T-helper 1 cell treated with Interleukin-12 subunit alpha and Interleukin-12 subunit beta and Interleukin-4 antibody, amounts not matched to agents 30 ng/mL and 1 ng/mL, for 36 hours (primary cell): ENCODE measurements at regions not wholly inside any gene's neighbourhood (a gene's known extent, or its start where the extent isn't known, plus 50 kb on each side); places are given as distances from the start of the nearest gene placed in this dataset.
"Not testable (repeated sequence)": the region's sequence is repeated elsewhere in the genome, so short reads cannot be mapped to it uniquely, and the experiment has no call there.

ENCODE experiments used
- intact Hi-C: fragments of 100-400 bp; cut with micrococcal nuclease; formaldehyde crosslinking; loops from one replicate; pipeline ENCODE4 v1.15.1; 2024

DNA sequence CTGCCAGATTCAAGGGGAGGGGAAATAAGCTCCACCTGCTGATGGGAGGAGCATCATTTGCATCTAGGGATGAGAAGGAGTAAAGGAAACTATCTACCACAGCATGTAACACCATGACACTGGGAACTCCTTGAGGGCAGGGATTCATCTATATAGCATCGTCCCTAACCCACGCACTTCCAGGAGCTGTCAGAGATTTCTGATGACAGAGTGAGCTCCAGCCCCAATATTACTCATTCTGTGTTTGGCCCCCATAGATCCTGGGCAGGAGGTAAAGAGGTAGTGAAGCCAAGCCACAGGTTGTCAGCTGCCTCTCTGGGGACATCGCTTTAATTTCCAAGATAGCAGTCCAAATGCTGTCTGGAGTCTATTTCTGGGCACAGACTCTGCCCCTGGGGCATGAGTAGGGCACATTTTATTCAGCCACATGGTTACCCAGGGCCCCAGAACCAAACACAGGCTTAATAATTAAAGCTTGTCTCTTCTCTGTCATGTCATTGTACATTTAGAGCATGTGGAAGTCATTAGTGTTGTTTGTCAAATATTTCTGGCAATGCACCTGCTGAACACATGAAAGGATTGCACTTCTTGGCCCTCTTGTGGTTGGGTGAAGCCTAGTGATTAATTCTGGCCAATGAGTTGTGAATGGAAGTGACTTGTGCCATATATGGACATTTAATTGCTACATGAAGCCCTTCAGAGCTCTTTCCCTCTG lies 105.9 kb upstream of the POU3F1 start:
- intact Hi-C loops, result no loop called here

DNA sequence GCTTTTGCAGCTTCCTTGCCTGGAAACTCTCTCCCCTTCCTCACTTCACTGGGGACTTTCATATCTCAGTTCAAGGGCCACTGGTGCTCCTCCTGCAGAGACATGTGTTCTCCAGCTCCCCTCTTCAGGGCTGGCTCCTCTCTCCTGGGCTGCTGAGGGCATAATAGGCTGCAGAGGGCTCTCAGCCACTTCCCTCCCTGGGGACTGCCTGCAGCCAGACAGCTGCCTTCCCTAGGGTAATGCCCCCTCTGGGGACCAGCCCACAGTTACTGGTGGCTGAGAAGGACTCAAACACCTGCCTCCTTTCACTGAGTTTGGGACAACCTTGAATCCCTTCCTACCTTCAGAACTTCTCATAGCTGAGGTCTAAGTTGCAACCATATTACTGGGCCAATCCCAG lies 104.8 kb upstream of the POU3F1 start:
- intact Hi-C loops, result no loop called here

- intact Hi-C loops, result not testable (repeated sequence)
These were observed 99.5 kb upstream of the POU3F1 start for GRCh38 chr1:38146079-38146478.

GRCh38 chr1:38142606-38143005 lies 96.0 kb upstream of the POU3F1 start:
- intact Hi-C loops, result no loop called here

GRCh38 chr1:38141483-38141882 lies 94.9 kb upstream of the POU3F1 start:
- intact Hi-C loops, result no loop called here

- intact Hi-C loops, result no loop called here
These were observed 93.3 kb upstream of the POU3F1 start for GRCh38 chr1:38139738-38140487.

DNA sequence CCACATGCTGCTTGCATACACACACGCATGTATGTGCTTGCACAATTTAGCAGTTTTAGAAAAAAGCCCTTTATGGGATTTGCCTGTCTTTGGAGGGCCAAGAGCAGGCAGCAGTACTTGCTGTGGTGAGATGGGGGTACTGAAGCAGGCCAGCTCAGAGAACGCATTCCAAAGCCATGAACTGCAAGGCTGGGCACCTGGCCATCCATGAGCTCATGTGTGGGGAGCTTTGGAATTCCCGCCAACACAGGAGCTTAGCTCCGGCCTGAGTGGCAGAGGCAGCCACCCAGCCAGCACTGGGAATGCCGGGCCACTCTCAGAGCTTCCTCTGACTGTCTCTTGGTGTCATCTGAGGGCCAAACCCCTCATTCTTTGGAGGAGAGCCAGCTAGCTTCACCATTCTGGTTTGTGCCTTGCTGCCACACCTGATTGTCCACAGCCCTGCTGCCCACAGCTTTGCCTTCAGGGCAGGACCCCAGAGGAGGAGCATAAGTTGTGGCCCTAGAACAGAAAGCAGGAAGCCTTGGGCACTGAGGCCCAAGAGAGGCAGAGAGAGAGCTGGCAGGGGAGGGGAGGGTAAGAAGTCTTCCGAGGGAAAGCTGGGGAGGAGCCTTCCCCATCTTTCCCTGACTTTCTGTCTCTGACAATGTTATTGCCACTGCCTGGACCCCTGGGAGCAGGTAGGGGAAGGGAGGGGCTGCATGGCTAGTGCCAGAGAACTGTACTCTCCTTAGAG lies 92.1 kb upstream of the POU3F1 start:
- intact Hi-C loops, result no loop called here

- intact Hi-C loops, result no loop called here
These were observed 90.6 kb upstream of the POU3F1 start for GRCh38 chr1:38137164-38137563.

DNA sequence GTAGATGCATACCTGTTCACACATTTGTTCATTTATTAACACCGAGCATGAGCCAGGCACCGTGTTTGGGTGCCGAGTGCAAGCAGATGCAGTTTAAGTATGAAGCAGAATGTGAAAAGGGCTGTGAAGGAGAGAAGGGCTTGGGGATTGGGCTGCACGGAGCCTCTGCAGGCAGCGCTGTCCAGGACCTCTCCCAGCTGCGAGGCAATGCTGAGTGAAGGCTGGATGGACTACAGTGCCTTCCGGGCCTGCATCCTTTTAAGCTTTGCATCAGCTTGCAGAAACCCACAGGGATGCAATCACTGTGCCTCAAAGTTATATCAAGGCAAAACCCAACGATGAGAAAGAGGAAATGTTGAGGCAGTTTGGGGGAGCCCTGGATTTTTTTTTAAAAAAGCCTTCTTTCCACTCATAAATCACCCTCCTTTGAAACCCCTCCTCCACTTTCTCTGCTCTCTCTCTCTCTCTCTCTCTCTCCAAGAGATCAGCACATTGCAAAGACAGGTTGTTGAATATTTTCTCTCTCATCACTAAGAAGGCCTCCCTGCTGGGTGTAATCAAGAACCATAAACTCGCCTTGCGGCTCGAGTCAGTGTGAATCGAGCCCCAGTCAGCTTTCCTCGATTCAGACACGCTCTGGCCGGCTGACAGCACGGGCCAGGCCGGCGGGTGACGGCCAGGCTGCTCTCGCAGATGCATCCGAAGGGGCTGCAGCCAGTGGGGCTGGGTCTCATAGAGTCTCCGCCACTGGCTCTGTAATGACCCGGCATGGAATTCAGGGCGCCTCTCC lies 89.2 kb upstream of the POU3F1 start:
- intact Hi-C loops, result no loop called here

- intact Hi-C loops, result no loop called here
These were observed 87.7 kb upstream of the POU3F1 start for GRCh38 chr1:38134294-38134755.

DNA sequence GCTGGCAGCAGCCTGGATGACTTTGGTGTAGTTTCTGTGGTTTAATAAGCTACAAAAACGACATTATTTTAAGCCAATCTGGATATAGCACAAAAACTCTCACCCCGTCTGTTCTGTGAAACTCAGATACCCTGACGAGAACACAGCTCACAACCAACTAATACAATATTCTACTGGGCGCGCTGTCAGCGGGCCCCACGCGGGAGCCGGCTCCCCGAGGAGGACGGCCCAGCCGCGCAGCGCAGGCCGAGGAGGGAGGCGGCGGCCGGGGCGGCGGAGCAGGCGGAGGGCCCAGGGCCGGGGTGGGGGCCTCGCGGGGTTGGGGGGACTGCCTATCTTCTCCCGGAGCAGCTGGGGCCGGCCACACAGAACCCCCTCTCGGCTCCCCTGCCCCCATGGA lies 87.2 kb upstream of the POU3F1 start:
- intact Hi-C loops, result no loop called here

DNA sequence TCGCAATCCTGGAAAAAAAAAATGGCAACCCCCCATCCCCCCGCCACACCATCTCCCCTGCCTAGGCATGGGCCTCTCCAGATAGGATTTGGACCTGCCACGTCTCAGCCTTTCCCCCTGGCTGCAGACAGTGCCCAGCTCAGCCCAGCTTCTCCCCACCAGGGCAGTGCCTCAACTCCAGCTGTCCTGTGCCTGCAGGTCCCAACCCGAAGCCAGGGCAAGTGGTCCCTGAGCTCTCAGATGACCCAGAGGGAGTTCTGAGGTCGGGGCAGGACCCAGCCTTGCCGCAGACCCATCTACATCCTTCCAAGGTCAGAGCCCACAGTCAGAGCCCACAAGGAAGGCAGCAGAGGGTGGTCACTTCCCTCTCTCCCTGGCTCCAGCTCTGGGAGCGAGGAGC lies 86.7 kb upstream of the POU3F1 start:
- intact Hi-C loops, result no loop called here

DNA sequence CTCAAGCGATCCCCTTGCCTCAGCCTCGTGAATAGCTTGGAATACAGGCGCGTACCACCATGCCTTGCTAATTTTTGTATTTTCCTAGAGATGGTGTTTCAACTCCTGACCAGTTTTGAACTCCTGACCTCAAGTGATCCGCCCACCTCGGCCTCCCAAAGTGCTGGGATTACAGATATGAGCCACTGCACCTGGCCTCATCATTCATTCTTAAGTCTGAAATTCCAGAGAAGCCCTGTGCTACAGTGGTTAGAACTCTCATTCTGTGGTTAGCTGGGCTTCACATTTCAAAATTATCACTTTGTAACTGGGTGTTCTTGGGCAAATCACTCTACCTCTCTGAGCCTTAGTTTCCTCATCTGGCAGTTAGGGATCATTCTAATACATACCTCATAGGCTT lies 86.1 kb upstream of the POU3F1 start:
- intact Hi-C loops, result no loop called here

GRCh38 chr1:38131024-38131585 lies 84.5 kb upstream of the POU3F1 start:
- intact Hi-C loops, result no loop called here

DNA sequence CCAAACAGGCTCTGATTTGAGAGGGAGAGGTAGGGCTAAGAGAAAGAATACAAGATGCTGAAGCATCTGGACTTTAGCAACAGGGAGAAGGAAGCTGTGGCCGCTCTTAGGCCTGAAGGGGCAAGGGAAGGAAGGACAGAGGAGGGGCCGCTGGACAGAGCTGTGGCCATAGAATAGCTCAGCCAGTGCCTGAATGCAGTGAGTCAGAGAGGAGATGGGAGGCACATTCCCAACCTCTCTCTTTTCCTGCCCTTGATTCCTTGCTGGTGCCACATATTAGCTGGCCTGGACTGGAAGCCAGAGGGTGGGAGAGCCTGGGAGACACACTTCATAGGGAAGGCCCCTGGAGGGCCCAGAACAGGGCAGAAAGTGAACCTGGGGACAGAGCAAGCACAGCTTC lies 83.4 kb upstream of the POU3F1 start:
- intact Hi-C loops, result no loop called here

DNA sequence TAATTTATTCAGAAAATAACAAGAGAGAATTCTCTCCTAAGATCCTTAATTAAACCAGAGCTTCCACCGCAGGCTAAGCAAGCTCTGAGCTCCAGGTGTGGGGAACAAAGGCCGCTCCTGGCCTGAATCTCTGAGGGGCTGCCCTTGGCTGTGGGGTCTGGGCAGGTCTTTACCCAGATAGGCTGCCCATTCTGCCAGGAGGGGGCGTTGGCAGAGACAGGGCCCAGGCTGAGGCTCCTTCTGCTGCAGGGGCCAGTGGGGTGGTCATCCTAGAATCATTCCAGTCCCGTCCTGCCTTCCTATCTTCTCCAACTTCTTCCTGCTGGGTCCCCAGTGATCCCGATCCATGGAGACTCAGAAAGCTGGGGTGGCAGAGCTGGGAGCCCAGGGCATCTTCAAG lies 82.9 kb upstream of the POU3F1 start:
- intact Hi-C loops, result no loop called here

GRCh38 chr1:38128926-38129453 lies 82.4 kb upstream of the POU3F1 start:
- intact Hi-C loops, result no loop called here

GRCh38 chr1:38128511-38128910 lies 81.9 kb upstream of the POU3F1 start:
- intact Hi-C loops, result no loop called here

DNA sequence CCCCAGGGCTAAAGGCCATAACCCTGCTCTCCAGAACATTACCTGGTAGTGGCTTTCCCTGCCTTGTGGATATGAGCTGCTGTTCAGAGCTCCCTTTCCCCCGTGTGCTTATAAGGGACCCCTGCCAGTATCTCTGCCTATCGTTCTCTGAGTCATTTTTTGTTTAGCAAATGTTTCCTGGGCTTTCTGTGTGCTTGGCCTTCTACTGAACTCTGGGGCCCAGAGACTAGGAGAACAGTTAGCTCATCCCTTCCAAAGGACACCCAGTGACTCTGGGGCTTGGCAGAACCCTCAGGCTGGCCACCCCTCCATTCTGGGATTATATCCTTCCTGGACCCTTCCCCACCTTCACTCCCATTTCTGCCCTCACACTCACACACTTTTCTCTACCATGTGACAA lies 80.8 kb upstream of the POU3F1 start:
- intact Hi-C loops, result no loop called here

- intact Hi-C loops, result no loop called here
These were observed 80.4 kb upstream of the POU3F1 start for GRCh38 chr1:38126970-38127369.
